Rectal smooth muscle tissue (tissue), 1 donor: ENCODE measurements at regions not wholly inside any gene's neighbourhood (a gene's known extent, or its start where the extent isn't known, plus 50 kb on each side); places are given as distances from the start of the nearest gene placed in this dataset.
"Not testable (repeated sequence)": the region's sequence is repeated elsewhere in the genome, so short reads cannot be mapped to it uniquely, and the experiment has no call there.

Experiments used
- H3K27ac ChIP-seq: one replicate; pipeline ENCODE4 v1.7.0; 2013; ENCODE audit warnings: low read depth, low read length, inconsistent platforms
- H3K27me3 ChIP-seq: one replicate; pipeline ENCODE4 v1.7.0; 2013; ENCODE audit warnings: low read length; ENCODE audit not compliant: control insufficient read depth, insufficient read depth
- H3K36me3 ChIP-seq: one replicate; pipeline ENCODE4 v1.7.0; 2013; ENCODE audit warnings: low read length; ENCODE audit not compliant: control insufficient read depth, insufficient read depth
- H3K4me1 ChIP-seq: one replicate; pipeline ENCODE4 v1.7.0; 2013; ENCODE audit warnings: low read length; ENCODE audit not compliant: control insufficient read depth, insufficient read depth
- H3K4me3 ChIP-seq: one replicate; pipeline ENCODE4 v1.7.0; 2013; ENCODE audit warnings: low read length
- H3K9ac ChIP-seq: one replicate; pipeline ENCODE4 v1.7.0; 2013; ENCODE audit warnings: low read length

DNA sequence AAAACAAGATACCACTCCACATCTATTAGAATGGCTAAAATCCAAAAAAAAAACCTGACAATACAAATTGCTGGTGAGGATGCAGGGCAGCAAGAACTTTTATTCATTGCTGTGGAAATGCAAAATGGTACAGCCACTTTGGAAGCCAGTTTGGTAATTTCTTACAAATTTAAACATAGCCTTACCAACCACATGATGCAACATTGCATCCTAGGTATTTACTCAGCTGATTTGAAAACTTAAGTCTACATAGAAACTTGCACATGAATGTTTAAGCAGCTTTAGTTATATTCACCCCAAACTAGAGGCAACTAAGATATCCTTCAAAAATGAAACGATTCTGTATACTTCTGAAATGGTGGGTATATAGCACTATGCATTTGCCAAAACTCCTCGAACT, 178.8 kb upstream of the PDE4B start:
- Histone ChIP-seq H3K4me1 (no peaks in the 10 kb centered on the region), H3K4me3 (no peak overlapping the region), H3K36me3 (no peaks in the 10 kb centered on the region), H3K9ac (no peak overlapping the region), H3K27ac (no peak overlapping the region), H3K27me3 (no peaks in the 10 kb centered on the region)

DNA sequence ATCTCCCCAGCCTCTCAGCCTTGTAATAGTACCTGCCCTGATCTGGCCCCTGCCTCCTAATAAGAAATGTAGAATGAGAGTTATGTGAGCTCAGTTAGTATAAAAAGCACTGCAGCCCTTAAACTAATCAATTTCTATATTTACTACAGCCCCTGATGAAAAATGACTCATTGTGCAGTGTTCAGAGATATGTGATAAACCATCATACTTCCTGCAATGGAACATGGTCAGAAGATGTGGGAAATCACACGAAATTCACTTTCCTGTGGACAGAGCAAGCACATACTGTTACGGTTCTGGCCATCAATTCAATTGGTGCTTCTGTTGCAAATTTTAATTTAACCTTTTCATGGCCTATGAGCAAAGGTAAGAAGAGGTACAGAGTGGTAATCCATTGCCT, 176.8 kb upstream of the PDE4B start:
- H3K27me3 ChIP-seq, result no peaks in the 10 kb centered on the region
- H3K9ac ChIP-seq, result no peak overlapping the region
- no peak overlapping the region for H3K4me3 ChIP-seq
- no peaks in the 10 kb centered on the region for H3K4me1 ChIP-seq
- H3K36me3 ChIP-seq, result no peaks in the 10 kb centered on the region
- H3K27ac ChIP-seq, result no peak overlapping the region

DNA sequence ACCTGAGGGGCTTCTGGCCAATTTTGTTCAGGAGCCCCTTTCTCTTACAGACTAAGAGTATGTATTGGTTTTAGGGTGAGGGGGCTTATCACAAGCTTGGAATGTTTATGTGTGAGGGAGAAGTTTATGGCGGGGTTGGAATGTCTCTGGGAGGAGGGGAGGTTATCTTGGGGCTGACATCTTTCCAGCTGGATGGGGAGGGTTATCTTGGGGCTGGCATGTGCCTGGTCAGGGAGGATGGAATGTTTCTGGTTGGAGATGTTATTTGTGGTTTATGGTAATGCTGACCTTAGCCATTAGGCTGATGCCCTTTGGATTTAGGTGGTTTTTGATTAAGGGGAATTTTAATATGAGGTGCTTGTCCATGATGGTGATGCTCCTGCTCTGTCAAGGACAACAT, 171.0 kb upstream of the PDE4B start:
- not testable (repeated sequence) for H3K4me3 ChIP-seq, H3K9ac ChIP-seq, H3K27me3 ChIP-seq, H3K4me1 ChIP-seq, H3K27ac ChIP-seq, H3K36me3 ChIP-seq

DNA sequence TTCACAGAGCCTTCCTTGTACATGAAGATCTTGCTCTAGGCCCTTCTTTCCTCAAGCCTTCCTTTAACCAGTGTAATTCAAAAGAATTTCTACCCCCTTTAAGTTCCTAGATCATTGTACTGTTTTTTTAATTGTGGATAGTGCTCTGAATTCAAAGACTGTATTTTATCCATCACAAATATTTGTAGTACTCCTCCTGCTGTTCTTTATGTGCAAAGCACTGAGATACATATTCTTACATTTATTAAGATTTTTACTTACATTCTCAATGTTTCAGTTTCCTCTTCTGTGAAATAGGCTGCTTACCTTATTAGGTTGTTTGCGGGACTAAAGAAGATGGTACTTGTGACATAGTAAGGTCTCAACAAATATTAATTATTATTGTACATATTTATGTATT, 168.8 kb upstream of the PDE4B start:
- Histone ChIP-seq H3K4me3 (no peak overlapping the region), H3K4me1 (no peaks in the 10 kb centered on the region), H3K36me3 (no peaks in the 10 kb centered on the region), H3K27me3 (no peaks in the 10 kb centered on the region), H3K27ac (no peak overlapping the region), H3K9ac (no peak overlapping the region)

DNA sequence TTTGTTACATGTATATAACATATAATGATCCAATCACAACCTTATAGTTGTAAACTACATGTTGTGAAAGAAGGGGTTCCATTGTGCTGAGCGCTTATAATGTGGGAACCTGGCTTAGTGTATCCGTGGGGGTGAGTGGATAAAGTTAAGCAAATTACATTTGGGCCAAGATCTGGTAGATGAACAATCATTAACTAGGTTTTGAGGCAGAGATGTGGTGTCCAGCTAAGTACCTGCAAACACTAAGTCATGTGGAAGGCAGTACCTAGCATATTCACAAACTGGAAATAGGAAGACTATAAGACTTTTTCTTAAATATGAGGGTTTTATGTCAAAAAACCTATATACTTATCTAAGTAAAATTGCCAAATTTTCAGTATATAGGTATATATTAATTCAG, 167.2 kb upstream of the PDE4B start:
- no peaks in the 10 kb centered on the region for H3K36me3 ChIP-seq
- H3K27ac ChIP-seq, result no peak overlapping the region

DNA sequence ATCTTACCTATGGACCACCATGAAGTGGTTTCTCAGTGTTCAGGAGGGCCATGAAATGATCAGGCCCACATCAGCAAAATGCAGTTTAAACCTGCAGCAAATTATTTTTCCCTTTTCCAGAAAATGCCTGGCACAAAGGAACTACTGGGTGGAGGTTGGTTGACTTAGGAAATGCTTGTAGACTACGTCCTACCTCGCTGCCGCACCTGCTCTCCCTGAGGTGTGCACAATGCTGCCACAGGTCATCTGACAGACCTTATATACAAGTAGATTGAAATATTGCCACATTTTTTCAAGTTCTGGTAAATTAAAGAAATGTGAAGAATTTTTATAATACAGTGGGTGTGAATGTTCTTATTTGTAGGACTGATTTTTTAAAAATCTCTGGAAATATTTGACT, 166.7 kb upstream of the PDE4B start:
- H3K4me1 ChIP-seq, result no peaks in the 10 kb centered on the region
- H3K9ac ChIP-seq, result no peak overlapping the region
- no peak overlapping the region for H3K4me3 ChIP-seq
- no peaks in the 10 kb centered on the region for H3K36me3 ChIP-seq
- no peaks in the 10 kb centered on the region for H3K27me3 ChIP-seq
- H3K27ac ChIP-seq, result no peak overlapping the region

More for the DNA sequence above, 167.2 kb upstream of the PDE4B start:
- Histone ChIP-seq H3K4me1 (no peaks in the 10 kb centered on the region), H3K27me3 (no peaks in the 10 kb centered on the region), H3K9ac (no peak overlapping the region), H3K4me3 (no peak overlapping the region)

DNA sequence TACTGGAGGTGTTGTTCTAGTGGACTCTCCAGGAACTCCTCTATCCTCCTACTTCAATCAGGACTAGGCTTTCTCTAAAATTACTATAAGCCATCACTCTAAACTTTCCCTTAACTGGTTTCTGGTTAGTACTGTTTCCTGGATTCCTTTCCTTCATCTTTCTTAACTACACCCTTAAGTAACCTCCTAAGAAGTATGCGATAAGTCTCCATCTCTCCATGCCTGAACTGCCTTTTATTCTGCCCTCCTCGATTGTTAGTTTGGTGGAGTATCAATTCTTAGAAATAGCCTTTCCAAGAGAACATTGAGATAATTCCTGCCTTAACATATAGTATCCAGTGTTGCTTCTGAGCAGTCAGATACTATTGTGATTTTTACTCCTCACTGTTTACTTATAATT, 162.9 kb upstream of the PDE4B start:
- Histone ChIP-seq H3K4me1 (no peaks in the 10 kb centered on the region), H3K27me3 (no peaks in the 10 kb centered on the region), H3K9ac (no peak overlapping the region), H3K36me3 (no peaks in the 10 kb centered on the region), H3K4me3 (no peak overlapping the region), H3K27ac (no peak overlapping the region)

DNA sequence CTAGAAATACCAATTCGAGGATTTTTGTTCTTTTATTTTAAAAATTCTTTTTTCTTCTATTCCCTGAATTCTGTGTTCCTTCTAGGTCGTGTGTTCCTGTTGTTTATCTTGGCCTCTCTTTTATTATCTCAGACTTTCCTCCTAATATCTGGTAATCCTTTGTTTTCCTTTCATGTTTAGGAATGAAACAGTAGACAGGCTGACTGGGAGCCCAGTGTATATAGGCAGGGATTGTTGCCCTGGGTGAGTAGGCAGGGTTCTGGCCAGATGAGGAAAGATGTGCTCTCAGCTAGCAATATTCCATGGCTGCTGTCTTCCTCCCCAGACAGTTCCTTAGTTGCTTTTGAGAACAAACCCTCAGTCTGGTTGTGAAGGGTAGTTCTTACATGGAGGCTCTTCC, 161.8 kb upstream of the PDE4B start:
- H3K4me1 ChIP-seq, result no peaks in the 10 kb centered on the region
- H3K36me3 ChIP-seq, result no peaks in the 10 kb centered on the region
- no peak overlapping the region for H3K9ac ChIP-seq
- no peaks in the 10 kb centered on the region for H3K27me3 ChIP-seq
- no peak overlapping the region for H3K27ac ChIP-seq
- no peak overlapping the region for H3K4me3 ChIP-seq

DNA sequence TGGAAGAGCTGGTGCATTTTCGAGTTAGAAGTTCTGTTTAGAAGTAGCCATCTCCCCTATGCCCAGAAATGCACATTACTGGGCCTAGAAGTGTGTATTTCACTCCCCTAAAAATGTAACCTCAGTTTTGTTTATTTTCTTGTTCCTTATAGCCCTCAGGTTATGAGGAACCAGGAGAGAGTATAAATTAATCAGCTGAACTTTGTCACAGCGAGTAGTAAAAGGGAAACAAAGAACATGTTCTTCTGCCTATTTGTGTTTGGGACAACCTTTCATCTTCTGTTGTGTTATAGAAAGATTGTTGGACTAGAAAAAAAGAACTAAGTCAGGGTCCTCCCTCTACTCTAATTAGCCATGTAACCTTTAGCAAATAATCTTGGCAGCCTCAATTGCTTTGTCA, 160.5 kb upstream of the PDE4B start:
- Histone ChIP-seq H3K4me1 (no peaks in the 10 kb centered on the region), H3K4me3 (no peak overlapping the region), H3K36me3 (no peaks in the 10 kb centered on the region), H3K9ac (no peak overlapping the region), H3K27me3 (no peaks in the 10 kb centered on the region), H3K27ac (no peak overlapping the region)

DNA sequence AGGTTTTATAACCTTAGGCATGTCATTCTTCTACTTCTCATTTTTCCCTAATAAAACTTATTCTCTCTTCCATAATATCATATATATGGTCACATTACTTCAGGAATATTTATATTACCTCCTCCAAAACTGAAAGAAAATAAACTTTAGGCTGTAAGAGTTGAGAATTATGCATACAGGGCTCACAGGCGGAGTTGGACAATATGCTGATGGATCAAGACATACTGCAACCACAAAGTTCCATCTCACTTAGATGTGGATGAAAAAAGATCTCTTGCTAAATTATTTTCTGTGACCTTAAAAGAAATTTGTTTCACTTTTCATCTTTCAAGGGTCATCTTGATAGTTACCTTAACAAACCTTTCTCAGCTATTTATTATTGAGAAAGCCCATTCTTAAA, 152.6 kb upstream of the PDE4B start:
- Histone ChIP-seq H3K9ac (no peak overlapping the region), H3K4me3 (no peak overlapping the region), H3K27me3 (no peaks in the 10 kb centered on the region), H3K4me1 (no peaks in the 10 kb centered on the region), H3K36me3 (no peaks in the 10 kb centered on the region), H3K27ac (no peak overlapping the region)

DNA sequence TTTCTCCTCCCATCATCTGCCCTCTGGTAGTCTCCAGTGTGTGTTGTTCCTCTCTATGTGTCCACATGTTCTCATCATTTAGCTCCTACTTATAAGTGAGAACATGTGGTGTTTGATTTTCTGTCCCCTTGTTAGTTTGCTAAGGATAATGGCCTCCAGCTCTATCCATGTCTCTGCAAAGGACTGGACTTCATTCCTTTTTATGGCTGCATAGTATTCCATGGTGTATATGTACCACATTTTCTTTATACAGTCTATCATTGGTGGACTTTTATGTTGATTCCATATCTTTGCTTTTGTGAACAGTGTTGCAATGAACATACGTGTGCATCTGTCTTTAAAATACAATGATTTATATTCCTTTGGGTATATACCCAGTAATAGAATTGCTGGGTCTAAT, 143.5 kb upstream of the PDE4B start:
- H3K4me1 ChIP-seq, result not testable (repeated sequence)

DNA sequence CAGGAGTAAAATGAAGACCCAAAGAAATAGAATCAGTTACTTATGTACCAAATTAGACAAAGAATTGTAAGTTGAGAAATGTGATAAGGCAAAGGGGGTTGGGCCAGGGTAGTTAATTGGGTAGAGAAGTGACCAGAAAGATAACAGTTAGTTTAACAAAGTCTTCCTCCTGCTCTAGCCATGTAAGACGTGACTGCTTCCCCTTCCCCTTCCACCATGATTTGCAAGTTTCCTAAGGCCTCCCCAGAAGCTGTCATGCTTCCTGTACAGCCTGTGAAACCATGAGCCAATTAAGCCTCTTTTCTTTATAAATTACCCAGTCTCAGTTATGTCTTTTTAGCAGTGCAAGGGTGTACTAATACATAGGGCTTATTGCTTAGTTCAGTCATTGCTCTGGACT, 142.0 kb upstream of the PDE4B start:
- no peak overlapping the region for H3K9ac ChIP-seq
- no peak overlapping the region for H3K4me3 ChIP-seq
- H3K27ac ChIP-seq, result no peak overlapping the region
- H3K27me3 ChIP-seq, result no peaks in the 10 kb centered on the region
- no peaks in the 10 kb centered on the region for H3K36me3 ChIP-seq
- H3K4me1 ChIP-seq, result no peaks in the 10 kb centered on the region

More for the DNA sequence above, 143.5 kb upstream of the PDE4B start:
- H3K27ac ChIP-seq, H3K4me3 ChIP-seq, H3K36me3 ChIP-seq, H3K27me3 ChIP-seq, H3K9ac ChIP-seq: not testable (repeated sequence)

DNA sequence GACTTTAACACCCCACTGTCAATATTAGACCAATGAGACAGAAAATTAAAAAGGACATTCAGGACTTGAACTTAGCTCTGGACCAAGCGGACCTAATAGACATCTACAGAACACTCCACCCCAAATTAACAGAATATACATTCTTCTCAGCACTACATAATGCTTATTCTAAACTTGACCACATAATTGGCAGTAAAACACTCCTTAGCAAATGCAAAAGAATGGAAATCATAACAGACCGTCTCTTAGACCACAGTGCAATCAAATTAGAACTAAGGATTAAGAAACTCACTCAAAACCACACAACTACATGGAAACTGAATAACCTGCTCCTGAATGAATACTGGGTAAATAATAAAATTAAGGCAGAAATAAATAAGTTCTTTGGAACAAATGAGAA, 138.2 kb upstream of the PDE4B start:
- not testable (repeated sequence) for H3K27me3 ChIP-seq, H3K4me3 ChIP-seq, H3K9ac ChIP-seq, H3K4me1 ChIP-seq, H3K36me3 ChIP-seq, H3K27ac ChIP-seq

DNA sequence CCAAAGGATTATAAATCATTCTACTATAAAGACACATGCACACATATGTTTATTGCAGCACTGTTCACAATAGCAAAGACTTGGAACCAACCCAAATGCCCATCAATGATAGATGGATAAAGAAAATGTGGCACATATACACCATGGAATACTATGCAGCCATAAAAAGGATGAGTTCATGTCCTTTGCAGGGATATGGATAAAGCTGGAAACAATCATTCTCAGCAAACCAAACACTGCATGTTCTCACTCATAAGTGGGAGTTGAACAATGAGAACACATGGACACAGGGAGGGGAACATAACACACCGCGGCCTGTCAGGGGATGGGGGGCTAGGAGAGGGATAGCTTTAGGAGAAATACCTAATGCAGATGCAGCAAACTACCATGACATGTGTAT, 135.1 kb upstream of the PDE4B start:
- not testable (repeated sequence) for H3K4me3 ChIP-seq, H3K9ac ChIP-seq, H3K36me3 ChIP-seq

More for the DNA sequence above, 135.1 kb upstream of the PDE4B start:
- not testable (repeated sequence) for H3K4me1 ChIP-seq, H3K27ac ChIP-seq, H3K27me3 ChIP-seq
